A673 (cell line): ENCODE measurements at regions not wholly inside any gene's neighbourhood (a gene's known extent, or its start where the extent isn't known, plus 50 kb on each side); places are given as distances from the start of the nearest gene placed in this dataset.

ENCODE experiments used
- CTCF ChIP-seq: fragments of 300-800, 200-600 bp; sonication (generic); conservative IDR thresholded peaks from 2 replicates; pipeline ENCODE4 v1.5.1; 2017; ENCODE audit warnings: low read depth, mild to moderate bottlenecking, antibody characterized with exemption, low read length, moderate library complexity, mixed read lengths
- EZH2 ChIP-seq: fragments of 200-600 bp; sonication (generic); IDR thresholded peaks from 2 replicates; pipeline ENCODE4 v1.6.1; 2017; ENCODE audit warnings: borderline replicate concordance, low read depth, mild to moderate bottlenecking, mixed read lengths, antibody characterized with exemption, low read length; ENCODE audit not compliant: poor library complexity, severe bottlenecking

- no peak for TF ChIP-seq EZH2
- TF ChIP-seq CTCF, result no peak
These were observed 61.4 kb upstream of the ZBTB7C start for GRCh38 chr18:48470484-48471180.
